NCI-H2171 treated with DMSO at 0.1 percent for 48 hours (cell line): ENCODE measurements at regions not wholly inside any gene's neighbourhood (a gene's known extent, or its start where the extent isn't known, plus 50 kb on each side); places are given as distances from the start of the nearest gene placed in this dataset.

Experiments
- DNase-seq: peaks from one replicate; lab custom pipeline; 2025; lab: John Stamatoyannopoulos, UW

GRCh38 chr21:15241997-15242736 is 177.4 kb upstream of the NRIP1 start:
- no peak for DNase-seq

- DNase-seq = no peak
Observed at GRCh38 chr21:15242906-15243305, 178.1 kb upstream of the NRIP1 start.

GRCh38 chr21:15243406-15243805 is 178.6 kb upstream of the NRIP1 start:
- no peak for DNase-seq

- DNase-seq = no peak
Observed at GRCh38 chr21:15247613-15248012, 182.8 kb upstream of the NRIP1 start.

GRCh38 chr21:15249285-15249993 is 184.6 kb upstream of the NRIP1 start:
- no peak for DNase-seq

- DNase-seq = no peak
Observed at GRCh38 chr21:15250384-15250783, 185.6 kb upstream of the NRIP1 start.

- no peak for DNase-seq
Observed at GRCh38 chr21:15252431-15252830, 187.6 kb upstream of the NRIP1 start.

GRCh38 chr21:15254111-15254510 is 189.3 kb upstream of the NRIP1 start:
- no peak for DNase-seq

GRCh38 chr21:15255261-15255660 is 190.5 kb upstream of the NRIP1 start:
- no peak for DNase-seq

GRCh38 chr21:15255763-15256162 is 191.0 kb upstream of the NRIP1 start:
- no peak for DNase-seq

- DNase-seq = no peak
Observed at GRCh38 chr21:15256996-15257395, 192.2 kb upstream of the NRIP1 start.

- DNase-seq = no peak
Observed at GRCh38 chr21:15257646-15258045, 192.8 kb upstream of the NRIP1 start.

- no peak for DNase-seq
Observed at GRCh38 chr21:15259824-15260223, 195.0 kb upstream of the NRIP1 start.

- DNase-seq = no peak
Observed at GRCh38 chr21:15260604-15261003, 195.8 kb upstream of the NRIP1 start.

GRCh38 chr21:15264084-15264665 is 199.4 kb upstream of the NRIP1 start:
- DNase-seq = no peak

GRCh38 chr21:15272171-15272570 is 207.4 kb upstream of the NRIP1 start:
- no peak for DNase-seq

- no peak for DNase-seq
Observed at GRCh38 chr21:15272591-15272990, 207.8 kb upstream of the NRIP1 start.

GRCh38 chr21:15273244-15273643 is 208.4 kb upstream of the NRIP1 start:
- no peak for DNase-seq

- DNase-seq = no peak
Observed at GRCh38 chr21:15274701-15275485, 210.1 kb upstream of the NRIP1 start.

- no peak for DNase-seq
Observed at GRCh38 chr21:15275615-15276235, 210.9 kb upstream of the NRIP1 start.

GRCh38 chr21:15276243-15276642 is 211.4 kb upstream of the NRIP1 start:
- no peak for DNase-seq

- DNase-seq = no peak
Observed at GRCh38 chr21:15277466-15277865, 212.7 kb upstream of the NRIP1 start.
